GM23248 (cell line): ENCODE measurements at regions not wholly inside any gene's neighbourhood (a gene's known extent, or its start where the extent isn't known, plus 50 kb on each side); places are given as distances from the start of the nearest gene placed in this dataset.

Experiments used
- EZH2 ChIP-seq: fragments of 200-600 bp; sonication (generic); IDR thresholded peaks from 2 replicates; pipeline ENCODE4 v1.6.1; 2018; ENCODE audit warnings: antibody characterized with exemption, mild to moderate bottlenecking; ENCODE audit not compliant: insufficient read depth, poor library complexity, severe bottlenecking
- EZH2phosphoT487 ChIP-seq: fragments of 200-600 bp; sonication (generic); IDR thresholded peaks from 2 replicates; pipeline ENCODE4 v1.6.1; 2018; ENCODE audit warnings: antibody characterized with exemption, moderate library complexity, mild to moderate bottlenecking, low read depth; ENCODE audit not compliant: insufficient read depth

DNA sequence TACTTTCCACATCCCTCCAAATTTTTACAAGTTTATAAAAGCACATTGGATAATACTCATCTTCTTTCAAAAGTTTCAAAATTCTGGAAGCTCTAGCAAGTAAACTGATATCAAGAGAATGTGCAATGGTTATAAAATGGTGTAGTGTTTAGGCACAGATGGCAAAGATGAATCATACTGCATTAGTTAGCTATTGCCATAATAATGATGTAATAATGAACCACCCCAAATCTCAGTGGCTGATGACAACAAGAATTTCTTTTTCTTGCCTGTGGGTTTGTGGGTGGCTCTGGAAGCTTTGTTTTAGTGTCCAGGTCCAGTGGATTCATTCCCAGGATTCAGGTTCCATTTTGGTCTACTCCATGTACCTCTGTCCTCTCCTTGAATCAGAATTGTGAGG is 319.0 kb downstream of the BRINP1 start:
- no peak for TF ChIP-seq EZH2phosphoT487
- no peak for TF ChIP-seq EZH2
